GM18499 (cell line): ENCODE measurements at regions not wholly inside any gene's neighbourhood (a gene's known extent, or its start where the extent isn't known, plus 50 kb on each side); places are given as distances from the start of the nearest gene placed in this dataset.

Experiments used
- ATAC-seq: cut with Tn5 transposase; IDR thresholded peaks from one replicate; pipeline ENCODE4 v1.9.1; 2021; ENCODE audit warnings: moderate number of reproducible peaks; ENCODE audit not compliant: insufficient read depth, unreplicated experiment

DNA sequence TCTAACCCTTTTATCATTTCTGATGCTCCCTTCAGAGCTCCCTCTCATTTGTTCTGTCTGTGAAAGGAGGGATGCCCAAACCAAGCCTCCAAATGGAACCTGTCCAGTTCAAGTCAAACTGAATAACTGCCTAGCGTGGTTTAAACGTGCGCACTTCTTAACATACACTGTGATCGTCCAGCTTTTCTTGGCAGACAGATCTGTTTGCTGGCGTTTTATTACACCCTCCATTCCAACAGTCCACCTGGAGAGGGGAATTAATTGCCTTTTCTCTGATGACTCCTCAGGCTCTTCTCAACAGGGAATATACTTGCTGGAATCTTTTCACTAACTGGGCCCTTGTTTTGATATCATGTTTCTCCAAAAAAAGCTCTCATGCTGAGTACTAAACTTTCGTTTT is 379.2 kb upstream of the POU3F3 start:
- ATAC-seq: no peak

DNA sequence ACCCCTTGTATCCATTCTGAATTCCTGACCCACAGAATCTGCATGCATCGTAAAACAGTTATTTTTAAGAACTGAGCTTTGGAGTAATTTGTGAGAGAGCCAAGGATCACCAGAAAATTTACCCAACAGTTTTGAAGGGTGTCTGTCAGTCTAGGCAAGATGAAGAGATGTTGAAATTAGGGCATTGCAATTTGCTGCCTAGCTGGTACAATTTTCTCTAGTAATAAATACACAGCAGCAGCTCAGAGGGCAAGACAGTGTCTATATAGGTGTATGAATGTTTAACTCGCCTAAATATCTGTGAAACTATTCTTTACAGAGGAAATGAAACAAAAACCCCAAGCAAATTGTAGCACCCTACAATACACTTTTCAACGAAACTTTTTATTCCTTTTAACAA is 377.8 kb upstream of the POU3F3 start:
- no peak for ATAC-seq

DNA sequence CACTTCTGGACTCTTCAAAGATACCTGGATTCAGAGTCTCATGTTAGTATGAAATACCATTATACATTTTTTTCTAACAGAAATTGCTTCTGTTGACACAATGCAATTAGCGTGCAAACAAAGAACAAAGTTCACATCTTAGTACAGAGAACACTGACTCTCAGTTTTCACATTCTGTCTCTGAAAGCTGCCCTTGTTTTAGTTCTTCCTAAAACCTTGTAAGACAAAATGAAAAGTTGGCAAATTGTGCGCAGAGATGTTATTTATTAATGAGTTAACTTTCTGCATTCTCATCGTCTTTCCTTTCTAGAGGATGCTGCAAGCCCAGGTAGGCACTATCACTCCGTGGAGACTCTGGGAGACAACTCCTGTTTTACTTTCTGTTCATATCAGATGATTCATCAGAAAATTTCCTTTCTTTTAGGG is 377.3 kb upstream of the POU3F3 start:
- ATAC-seq: no peak

DNA sequence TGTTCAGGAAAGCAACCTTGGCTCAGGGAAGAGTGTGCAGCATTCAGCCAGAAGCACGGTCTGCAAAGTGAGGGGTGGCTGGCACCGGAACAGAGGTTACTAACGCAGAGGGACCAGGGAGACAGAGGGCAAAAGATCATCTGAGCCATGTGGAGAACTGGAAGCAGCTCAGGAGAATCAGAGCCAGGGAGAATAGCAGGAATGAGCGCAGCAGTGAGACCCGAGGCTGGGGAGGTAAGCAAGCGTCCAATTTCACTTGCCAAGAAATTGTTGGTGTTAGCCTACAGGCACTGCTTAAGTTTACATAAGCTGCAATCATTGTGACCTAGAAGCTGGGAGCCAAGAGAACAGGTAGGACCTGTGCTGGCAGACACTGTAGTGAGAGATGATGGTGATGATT is 372.6 kb upstream of the POU3F3 start:
- no peak for ATAC-seq

DNA sequence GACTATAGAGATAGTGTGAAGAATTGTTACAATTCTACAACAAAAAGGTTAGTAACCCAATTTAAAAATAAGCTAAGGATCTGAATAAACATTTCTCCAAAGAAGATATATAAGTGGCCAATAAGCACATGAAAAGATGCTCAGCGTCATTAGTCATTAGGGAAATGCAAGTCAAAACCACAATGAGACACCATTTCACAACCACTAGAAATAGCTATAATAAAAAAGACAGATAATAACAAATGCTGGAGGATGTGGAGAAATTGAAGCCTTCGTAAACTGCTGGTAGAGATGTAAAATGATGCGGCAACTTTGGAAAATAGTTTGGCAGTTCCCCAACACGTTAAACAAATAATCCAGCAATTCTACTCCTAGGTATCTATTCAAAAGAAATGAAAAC is 366.5 kb upstream of the POU3F3 start:
- ATAC-seq: no peak

DNA sequence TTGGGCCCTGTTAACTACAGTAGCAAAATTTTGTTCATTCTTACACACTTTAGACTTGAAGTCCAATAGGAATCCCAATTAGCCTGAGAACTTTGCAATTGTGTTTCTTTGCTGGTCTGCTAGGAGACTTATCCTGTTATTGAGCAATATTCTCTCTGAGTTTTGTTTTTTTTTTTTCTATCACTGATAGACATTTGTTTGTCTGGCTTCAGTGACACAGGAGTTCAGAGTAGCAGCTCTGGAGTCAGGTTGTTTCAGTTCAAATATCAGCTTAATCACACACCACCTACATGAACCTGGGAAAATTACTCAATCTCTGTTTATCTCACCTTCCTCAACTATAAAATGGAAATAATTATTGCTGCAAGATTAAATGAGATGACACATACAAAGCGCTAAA is 360.2 kb upstream of the POU3F3 start:
- no peak for ATAC-seq

DNA sequence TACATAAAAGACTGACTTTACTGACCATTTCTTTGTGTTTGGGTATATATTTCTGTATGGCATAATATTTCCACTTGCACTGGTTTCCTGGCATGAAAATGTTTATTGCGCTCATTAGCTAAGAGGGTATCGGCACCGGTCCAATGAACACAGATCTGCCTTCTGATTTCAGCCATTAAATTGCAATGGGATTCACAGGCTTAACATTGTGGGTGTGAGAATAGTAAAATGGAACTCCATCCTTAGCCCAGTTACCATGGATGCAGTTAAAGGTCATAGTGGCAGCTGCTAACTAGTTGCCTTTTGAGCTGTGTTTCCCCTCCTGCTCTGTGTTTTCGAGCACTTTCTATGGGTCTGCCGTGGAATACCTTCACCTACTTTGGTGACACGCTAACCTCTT is 352.6 kb upstream of the POU3F3 start:
- no peak for ATAC-seq

DNA sequence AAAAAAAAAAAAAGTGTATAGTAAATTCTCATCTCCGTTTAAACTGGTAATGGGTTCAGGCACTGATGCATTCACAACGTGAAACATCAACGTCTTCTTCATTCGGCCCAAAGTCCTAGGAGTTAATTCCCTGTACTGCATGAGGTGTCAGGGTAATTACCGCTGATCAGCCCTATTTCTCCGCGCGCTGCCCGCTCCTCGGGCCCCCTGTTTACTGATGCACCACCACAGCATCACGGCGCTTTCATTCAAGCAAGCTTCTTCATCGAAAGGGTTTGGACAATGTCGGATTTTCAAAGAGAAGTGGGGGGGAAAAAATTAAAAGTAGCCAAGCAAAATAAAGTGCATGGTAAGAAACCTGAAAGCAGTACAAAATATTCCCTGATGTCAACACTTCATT is 352.0 kb upstream of the POU3F3 start:
- ATAC-seq: no peak

DNA sequence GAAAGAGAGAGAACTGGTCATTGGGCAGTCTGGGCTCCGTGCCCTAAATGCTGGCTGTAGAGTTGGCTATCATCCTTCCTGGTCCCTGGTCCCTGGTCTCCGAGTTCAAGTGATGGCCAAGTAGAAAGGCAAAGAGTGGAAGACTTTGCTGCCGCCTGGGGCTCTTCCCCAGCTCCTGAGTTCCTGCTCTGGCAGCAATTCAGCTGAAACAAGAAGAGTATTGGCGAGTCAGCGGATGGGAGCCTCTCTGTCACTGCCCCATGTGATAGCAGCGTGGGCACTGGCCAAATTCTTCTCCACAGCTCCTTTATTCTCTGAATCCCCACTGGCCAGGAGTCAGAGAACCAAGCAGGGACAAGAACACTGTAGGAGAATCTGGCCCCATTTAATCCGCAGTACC is 351.0 kb upstream of the POU3F3 start:
- ATAC-seq: no peak

DNA sequence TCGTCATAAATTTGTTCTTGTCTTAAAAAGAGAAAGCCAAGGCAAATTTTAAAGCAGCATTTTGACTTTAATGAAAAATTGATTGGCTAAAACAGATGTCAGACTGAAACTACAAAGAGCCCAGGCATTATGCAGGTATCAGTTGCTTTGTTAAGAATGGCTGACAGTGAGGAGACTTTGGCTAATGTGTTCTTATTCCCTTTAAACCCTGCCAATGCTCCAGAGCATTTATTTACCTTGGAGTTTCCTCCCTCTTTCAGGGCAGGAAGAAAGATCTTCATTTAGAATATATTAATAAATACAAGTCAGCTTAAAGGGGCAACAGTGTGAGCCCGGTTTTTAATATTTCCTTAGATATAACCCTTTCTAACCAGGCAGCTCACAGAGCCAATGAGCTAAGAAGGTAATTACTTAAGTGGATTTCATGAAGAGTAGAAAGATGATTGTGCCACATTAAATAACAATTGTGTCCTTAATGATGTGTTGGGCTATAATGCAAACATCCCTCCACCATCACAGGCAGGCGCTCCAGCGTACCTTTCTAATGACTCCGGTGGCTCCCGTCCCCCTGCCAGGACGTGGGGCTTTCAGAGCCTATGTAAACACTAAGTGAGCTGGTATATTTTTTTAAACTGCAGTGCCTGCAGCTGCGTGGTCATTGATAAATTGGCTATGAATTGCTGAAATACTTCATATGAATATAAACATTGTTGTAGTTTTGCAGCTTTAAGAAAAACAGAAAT is 349.4 kb upstream of the POU3F3 start:
- no peak for ATAC-seq

DNA sequence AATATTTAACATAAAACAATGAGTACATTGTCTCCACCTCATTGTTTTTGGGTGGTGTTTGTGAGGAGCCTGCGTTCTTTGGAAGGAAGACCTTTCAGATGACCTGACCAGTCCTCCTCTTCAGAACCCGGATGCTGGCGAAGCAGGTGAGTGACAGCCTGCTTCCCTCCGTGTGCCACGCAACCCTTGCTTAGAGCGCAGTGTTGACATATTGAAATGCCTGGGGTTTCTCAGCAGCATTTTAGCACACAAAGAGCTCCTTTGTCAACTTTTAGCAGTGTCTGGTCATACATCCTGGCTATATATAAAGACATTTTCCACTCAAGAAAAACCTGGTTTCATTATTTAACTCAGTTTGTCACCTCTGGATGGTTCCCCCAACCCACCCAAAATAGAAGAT is 335.7 kb upstream of the POU3F3 start:
- no peak for ATAC-seq

DNA sequence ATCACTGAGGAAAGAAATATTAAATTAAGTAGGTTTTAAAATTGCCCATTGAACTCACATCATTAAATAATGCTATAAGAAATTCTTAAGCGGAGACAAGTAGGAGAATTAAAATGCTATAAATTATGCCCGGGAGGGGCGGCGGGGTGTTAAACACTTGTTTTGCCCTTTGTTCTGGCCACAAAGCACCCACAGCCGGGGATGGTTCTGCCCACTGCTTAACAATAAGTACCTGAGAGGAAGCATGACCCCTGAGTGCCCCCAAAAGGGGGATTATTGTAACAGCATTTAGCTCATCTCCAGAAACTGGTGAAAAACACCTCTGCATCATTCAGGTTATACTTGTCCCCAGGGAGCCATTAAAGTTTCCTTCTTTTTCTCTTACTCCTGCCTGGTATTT is 332.7 kb upstream of the POU3F3 start:
- no peak for ATAC-seq

DNA sequence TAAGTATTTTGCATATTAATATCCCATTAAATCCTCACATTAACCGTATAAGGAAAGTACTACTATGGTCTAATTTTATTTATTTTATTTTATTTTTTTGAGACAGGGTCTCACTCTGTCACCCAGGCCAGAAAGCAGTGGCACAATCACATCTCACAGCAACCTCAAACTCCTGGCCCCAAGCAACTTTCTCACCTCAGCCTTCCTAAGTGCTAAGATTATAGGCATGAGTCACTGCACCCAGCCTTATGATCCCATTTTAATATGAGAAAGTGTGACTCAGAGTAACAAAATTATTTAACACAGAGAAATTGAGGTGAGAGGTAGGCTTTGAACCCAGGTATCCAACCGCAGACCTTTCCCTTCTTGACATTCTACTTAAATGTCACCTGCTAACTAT is 330.0 kb upstream of the POU3F3 start:
- ATAC-seq: no peak

DNA sequence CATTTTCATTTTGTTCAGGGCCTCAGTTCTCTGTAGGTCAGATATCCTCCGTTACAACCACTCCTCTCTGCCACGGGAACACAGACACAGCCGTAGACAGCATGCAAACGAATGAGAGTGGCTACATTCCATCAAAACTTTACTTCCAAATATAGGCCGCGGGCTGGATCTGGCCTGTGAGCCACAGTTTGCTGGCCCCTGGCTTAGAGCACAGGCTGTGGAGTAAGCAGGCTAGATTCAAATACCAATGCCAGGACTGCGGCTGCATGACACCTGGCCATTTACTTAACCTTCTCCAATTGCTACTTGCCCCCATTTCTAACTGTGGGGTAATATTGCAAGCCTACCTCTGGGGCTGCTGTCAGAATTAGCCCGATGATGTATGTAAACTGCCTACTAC is 325.8 kb upstream of the POU3F3 start:
- no peak for ATAC-seq

DNA sequence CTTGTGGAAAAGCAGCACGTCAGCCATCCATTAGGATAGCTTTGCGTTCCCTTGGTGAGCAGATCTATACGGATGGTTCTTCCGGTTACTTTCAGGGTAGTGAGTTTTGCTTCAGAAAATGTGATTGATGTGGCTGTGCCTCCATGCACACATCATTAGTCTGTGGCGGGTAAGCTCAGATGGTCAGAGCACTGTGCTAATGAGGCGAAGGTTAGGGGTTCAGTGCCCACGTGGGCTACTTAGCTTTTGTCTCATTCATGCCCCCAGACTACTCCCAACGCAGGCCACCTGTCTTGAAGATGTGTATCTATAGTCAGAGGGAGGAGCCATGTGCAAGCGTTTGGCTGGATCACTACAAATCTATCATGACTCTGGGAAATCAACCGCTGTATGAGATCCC is 322.8 kb upstream of the POU3F3 start:
- no peak for ATAC-seq

DNA sequence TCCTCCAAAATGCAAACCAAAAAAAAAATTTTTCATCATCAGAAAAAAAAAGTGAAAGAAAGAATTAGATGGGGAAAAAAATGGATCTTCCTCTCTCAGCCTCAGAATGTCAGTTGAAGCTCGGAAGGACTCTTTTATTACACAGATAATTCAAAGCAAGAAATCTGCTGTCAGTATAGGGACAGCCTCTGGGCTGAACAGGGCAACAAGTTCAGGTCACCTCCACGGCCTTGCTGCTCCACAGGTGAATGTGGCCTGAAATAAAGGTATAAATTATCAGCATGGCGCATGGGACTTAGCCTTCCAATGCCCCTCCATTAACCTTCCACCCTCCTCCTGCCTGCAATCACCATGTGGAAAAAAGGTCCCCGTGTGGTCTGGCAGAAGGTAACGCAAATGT is 316.8 kb upstream of the POU3F3 start:
- no peak for ATAC-seq

DNA sequence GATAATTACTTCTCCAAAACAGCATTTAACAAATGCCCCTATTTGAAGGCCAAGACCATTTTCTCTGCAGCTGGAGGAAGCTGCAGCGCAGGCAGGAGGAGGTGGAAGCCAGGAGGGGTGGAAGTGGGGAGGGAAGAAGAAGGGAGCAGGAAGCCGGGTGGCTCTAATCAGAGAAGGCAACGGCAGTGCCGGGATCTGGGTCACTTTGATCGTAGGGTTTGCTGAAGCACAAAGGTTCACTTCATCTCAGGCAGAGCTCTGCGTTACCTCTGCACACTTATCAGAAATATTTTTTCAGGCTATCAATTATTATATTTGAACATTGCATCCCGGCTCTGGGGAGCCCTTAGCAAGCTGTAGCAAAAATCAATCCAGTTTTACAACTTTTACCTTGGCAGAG is 315.8 kb upstream of the POU3F3 start:
- no peak for ATAC-seq

DNA sequence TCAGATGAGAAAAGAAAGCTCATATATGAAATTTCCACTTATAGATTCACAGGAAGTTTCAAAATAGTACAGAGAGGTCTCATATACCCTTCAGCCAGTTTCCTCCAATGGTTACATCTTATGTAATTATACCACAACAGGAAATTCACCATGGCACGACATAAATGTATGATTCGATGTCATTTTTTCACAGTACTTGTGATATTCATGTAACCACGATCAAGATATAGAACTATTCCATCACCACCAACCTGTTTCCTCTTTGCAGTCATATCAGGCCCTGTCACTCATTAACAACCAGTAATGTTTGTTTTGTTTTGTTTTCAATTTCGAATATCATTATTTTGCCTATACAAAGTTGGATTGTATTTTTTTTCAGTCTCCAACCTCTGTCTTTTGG is 314.3 kb upstream of the POU3F3 start:
- no peak for ATAC-seq

DNA sequence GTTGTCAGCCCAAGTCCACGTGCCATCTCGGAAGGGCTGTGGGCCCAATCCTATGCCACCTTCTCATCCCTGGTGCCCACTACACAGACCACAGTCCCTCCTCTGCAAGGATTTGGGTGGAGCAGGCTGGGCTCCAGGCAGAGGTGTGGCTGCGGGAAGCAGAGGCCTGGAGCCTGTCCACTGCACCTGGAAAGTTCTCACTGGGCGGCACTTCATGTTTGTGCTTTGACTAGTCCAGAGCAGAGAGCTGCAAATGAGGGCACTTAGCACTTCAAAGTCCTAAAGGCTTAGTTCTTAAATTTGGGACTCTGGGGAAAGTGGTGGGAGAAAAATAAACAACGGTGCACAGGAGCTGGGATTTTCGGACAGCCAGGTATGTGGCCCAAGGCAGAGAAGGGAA is 308.9 kb upstream of the POU3F3 start:
- no peak for ATAC-seq

DNA sequence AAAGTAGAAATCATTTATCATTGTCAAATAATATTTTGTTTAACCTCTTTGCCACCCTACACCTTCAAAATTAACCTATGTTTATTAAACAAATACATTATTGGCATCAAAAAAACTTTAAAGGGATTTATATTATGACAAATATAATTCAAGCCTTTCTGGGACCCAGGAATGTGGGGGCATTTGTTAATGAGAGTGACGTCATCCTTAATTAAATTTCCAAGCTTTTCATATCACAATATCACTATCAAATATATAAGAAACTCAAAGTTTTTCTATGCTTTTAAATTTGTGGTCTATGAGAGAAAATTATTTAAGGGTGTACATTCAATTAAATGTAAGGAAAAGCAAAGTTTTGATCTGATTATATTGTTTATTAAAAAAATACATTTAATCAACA is 307.4 kb upstream of the POU3F3 start:
- no peak for ATAC-seq

DNA sequence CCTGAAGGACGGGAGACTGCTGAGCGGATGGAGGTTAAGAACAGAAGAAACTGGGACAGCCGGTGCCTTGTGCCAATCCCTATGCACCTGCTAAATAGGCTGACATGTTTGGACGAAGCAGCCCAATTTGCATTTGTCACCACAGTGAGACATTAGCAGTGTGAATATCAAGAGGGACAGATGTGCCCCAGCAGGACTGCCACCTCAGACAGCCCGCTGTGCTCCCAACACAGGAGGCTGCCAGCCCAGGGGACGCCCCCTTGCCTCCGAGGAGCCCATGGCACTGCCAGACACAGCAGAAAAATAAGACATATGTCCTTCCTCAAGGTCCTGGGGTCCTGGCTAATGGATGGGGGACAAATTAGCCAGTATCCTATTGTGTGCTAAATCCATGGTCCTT is 306.7 kb upstream of the POU3F3 start:
- no peak for ATAC-seq

DNA sequence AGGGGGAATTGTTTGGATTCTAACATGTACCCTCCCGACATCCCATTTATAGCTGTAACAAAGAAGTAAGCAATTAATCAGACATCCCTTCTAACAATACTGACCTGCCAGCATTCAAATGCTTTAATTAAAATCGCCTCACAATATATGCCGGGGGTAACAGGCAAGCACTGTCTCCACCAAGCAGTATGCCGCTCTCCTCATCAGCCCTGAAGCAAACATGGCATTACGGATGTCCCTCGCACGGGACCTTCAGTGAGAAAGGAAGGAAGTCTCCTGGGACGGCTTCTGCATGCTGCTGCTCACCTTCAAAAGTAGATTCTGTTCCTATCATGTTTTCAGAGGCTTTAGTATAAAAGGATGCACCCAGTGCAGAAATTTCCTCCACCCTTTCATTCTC is 292.7 kb upstream of the POU3F3 start:
- no peak for ATAC-seq

DNA sequence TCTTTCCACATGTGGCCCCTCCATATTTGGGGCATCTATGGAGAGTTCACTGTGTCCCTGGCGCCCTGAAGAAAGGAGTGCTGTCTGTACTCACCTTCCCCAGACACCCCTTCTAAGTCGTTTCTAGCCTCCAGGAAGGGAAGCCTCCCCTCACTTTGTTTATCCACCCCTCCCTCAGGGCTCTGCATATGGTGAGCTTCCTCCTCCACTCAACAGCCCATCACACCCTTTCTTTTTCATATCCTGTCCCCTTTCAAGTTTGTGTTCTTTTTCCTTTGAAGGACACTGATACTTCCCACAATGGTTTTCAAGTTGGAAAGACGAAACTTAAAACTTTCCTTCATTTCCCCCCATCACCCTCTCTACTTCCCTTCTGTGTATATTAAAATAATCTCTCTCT is 291.4 kb upstream of the POU3F3 start:
- no peak for ATAC-seq
